ENCODE measurements at regions not wholly inside any gene's neighbourhood (a gene's known extent, or its start where the extent isn't known, plus 50 kb on each side); places are given as distances from the start of the nearest gene placed in this dataset.

DNA sequence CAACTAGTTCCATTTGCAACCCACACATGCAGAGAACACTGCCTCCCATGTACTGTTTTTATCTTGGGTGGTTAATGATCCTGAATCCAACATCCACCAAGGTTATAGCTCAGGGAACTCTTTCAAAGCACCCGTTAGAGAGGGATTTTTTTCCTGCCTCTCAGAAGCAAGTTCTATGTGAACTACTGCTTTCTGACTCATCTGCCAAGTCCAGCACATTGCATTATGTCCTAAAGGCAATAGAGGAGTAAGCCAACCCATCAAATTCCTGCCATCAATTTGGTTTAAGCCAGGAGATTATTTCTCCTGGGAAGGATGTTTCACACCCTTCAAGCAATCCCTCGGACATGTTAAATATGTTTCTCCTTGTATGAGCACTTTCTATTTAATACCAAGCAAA lies 334.5 kb downstream of the GASK1B start:
- no peaks in the 10 kb centered on the region for H3K4me1 ChIP-seq (ENCODE audit: low read length)
- H3K36me3 ChIP-seq (replicated peaks; ENCODE audit: low read depth, low read length) = no peaks in the 10 kb centered on the region
- no peaks in the 10 kb centered on the region for H3K9me3 ChIP-seq (ENCODE audit: insufficient read depth, low read length)
- no peak overlapping the region for H3K27ac ChIP-seq (ENCODE audit: low read length)
- no peak overlapping the region for H3K9ac ChIP-seq (ENCODE audit: low read length)
- TF ChIP-seq CTCF (IDR thresholded peaks at IDR 0.05; ENCODE audit: low read depth, low read length) (no peak), EZH2phosphoT487 (IDR thresholded peaks at IDR 0.05; ENCODE audit: low read depth) (no peak)
- H3K4me2 ChIP-seq (ENCODE audit: low read length) = no peak overlapping the region
- no peaks in the 10 kb centered on the region for H3K79me2 ChIP-seq (ENCODE audit: low read length)
- H4K20me1 ChIP-seq (ENCODE audit: insufficient read depth, low read length) = no peaks in the 10 kb centered on the region
- no peak overlapping the region for H3K4me3 ChIP-seq (ENCODE audit: low read length)
- H2AFZ ChIP-seq (ENCODE audit: low read depth, low read length) = 0 out of 2 replicates have a peak overlapping the region, but pooled peaks have one; percentile 26
- H3K27me3 ChIP-seq (ENCODE audit: low read depth, low read length) = no peaks in the 10 kb centered on the region

DNA sequence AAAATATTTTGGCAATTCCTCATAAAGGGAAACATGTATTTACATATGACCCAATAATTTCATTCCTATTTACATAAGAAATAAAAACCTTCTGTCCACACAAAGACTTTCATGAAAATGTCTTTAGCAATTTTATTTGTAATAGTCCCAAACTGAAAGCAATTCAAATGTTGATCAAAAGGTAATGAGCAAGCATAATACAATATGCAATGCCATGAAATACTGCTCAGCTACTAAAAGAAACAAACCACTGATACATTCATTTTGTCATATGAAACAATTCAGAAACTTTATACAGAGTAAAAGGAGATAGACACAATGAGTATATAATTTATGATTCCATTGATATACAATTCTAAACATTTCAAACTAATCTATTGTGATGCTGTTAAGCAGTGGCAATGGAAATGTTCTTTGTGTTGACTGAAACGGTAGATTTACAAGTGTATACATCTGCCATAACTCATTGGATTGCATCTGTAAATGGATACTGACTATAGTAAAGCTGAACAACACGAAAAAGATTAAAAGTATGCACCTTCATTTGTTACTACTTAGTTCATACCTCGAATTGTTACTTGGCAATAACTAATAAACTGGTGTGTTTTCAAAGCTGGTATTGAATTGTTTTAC lies 335.6 kb downstream of the GASK1B start:
- no peak for TF ChIP-seq CTCF (IDR thresholded peaks at IDR 0.05; ENCODE audit: low read depth, low read length)
- no peak for TF ChIP-seq EZH2phosphoT487 (IDR thresholded peaks at IDR 0.05; ENCODE audit: low read depth)

GRCh38 chr4:157832596-157832995 lies 340.2 kb downstream of the GASK1B start:
- no peaks in the 10 kb centered on the region for H3K36me3 ChIP-seq (replicated peaks; ENCODE audit: low read depth, low read length)
- H4K20me1 ChIP-seq (ENCODE audit: insufficient read depth, low read length) = no peaks in the 10 kb centered on the region
- H3K4me1 ChIP-seq (ENCODE audit: low read length) = no peaks in the 10 kb centered on the region
- H3K9ac ChIP-seq (ENCODE audit: low read length) = no peak overlapping the region
- no peaks in the 10 kb centered on the region for H3K27me3 ChIP-seq (ENCODE audit: low read depth, low read length)
- no peak overlapping the region for H3K4me3 ChIP-seq (ENCODE audit: low read length)
- no peaks in the 10 kb centered on the region for H3K79me2 ChIP-seq (ENCODE audit: low read length)
- H2AFZ ChIP-seq (ENCODE audit: low read depth, low read length) = no peak overlapping the region
- no peak overlapping the region for H3K27ac ChIP-seq (ENCODE audit: low read length)
- H3K4me2 ChIP-seq (ENCODE audit: low read length) = no peak overlapping the region
- H3K9me3 ChIP-seq (ENCODE audit: insufficient read depth, low read length) = no peaks in the 10 kb centered on the region
- TF ChIP-seq EZH2phosphoT487 (IDR thresholded peaks at IDR 0.05; ENCODE audit: low read depth) (no peak), CTCF (IDR thresholded peaks at IDR 0.05; ENCODE audit: low read depth, low read length) (no peak)

More for the DNA sequence above, 335.6 kb downstream of the GASK1B start:
- H3K4me2 ChIP-seq (ENCODE audit: low read length) = no peak overlapping the region
- no peak overlapping the region for H2AFZ ChIP-seq (ENCODE audit: low read depth, low read length)
- H3K4me1 ChIP-seq (ENCODE audit: low read length) = no peaks in the 10 kb centered on the region
- no peaks in the 10 kb centered on the region for H3K79me2 ChIP-seq (ENCODE audit: low read length)
- H4K20me1 ChIP-seq (ENCODE audit: insufficient read depth, low read length) = no peaks in the 10 kb centered on the region
- no peak overlapping the region for H3K4me3 ChIP-seq (ENCODE audit: low read length)
- H3K27me3 ChIP-seq (ENCODE audit: low read depth, low read length) = no peaks in the 10 kb centered on the region
- no peak overlapping the region for H3K27ac ChIP-seq (ENCODE audit: low read length)
- H3K9me3 ChIP-seq (ENCODE audit: insufficient read depth, low read length) = no peaks in the 10 kb centered on the region
- H3K36me3 ChIP-seq (replicated peaks; ENCODE audit: low read depth, low read length) = no peaks in the 10 kb centered on the region
- H3K9ac ChIP-seq (ENCODE audit: low read length) = no peak overlapping the region

DNA sequence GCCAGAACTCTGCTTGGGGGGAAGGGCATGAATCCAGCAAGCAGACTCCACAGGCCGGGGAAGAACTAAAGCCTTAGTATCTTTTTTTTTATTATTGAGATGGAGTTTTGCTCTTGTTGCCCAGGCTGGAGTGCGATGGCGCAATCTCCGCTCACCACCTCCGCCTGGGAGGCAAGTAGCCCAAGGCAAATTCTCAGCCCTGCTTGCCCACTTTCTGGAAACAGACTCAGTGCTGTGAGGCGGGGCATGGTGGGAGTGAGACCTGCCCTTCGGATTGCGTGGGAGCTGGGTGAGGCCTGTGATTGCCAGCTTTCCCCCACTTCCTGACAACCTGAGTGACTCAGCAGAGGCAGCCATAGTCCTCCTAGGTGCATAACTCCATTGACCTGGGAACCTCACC lies 348.8 kb downstream of the GASK1B start:
- Histone ChIP-seq H4K20me1 (ENCODE audit: insufficient read depth, low read length) (no peaks in the 10 kb centered on the region), H2AFZ (ENCODE audit: low read depth, low read length) (no peak overlapping the region), H3K4me3 (ENCODE audit: low read length) (no peak overlapping the region), H3K9ac (ENCODE audit: low read length) (no peak overlapping the region), H3K4me1 (ENCODE audit: low read length) (no peaks in the 10 kb centered on the region), H3K36me3 (replicated peaks; ENCODE audit: low read depth, low read length) (no peaks in the 10 kb centered on the region), H3K27ac (ENCODE audit: low read length) (no peak overlapping the region), H3K79me2 (ENCODE audit: low read length) (no peaks in the 10 kb centered on the region), H3K9me3 (ENCODE audit: insufficient read depth, low read length) (no peaks in the 10 kb centered on the region), H3K4me2 (ENCODE audit: low read length) (no peak overlapping the region), H3K27me3 (ENCODE audit: low read depth, low read length) (no peaks in the 10 kb centered on the region)
- TF ChIP-seq EZH2phosphoT487 (IDR thresholded peaks at IDR 0.05; ENCODE audit: low read depth) = no peak
- no peak for TF ChIP-seq CTCF (IDR thresholded peaks at IDR 0.05; ENCODE audit: low read depth, low read length)
